Thoracic aorta (tissue), 2 donors: ENCODE measurements at regions not wholly inside any gene's neighbourhood (a gene's known extent, or its start where the extent isn't known, plus 50 kb on each side); places are given as distances from the start of the nearest gene placed in this dataset.
"Not testable (repeated sequence)": the region's sequence is repeated elsewhere in the genome, so short reads cannot be mapped to it uniquely, and the experiment has no call there.

Experiments used
- ATAC-seq: fragments of 150-250 bp; one replicate; pipeline ENCODE4 v1.8.0; 2017; ENCODE audit warnings: low read depth; ENCODE audit not compliant: insufficient number of reproducible peaks, low FRiP score
- DNase-seq: peaks from one replicate; pipeline ENCODE4 v3.0.0-alpha.2; 2020; ENCODE audit warnings: low spot score
- H3K27ac ChIP-seq, 2 donors: fragments of 200-600 bp; sonication (generic); 1 replicate in 1 of 2; 2 replicates in 1 of 2; pipeline ENCODE4 v1.5.1; 2016; ENCODE audit warnings: mild to moderate bottlenecking in 2 of 2, moderate library complexity in 2 of 2
- H3K27me3 ChIP-seq: fragments of 200-600 bp; sonication (generic); replicated peaks from 2 replicates; pipeline ENCODE4 v1.6.0; 2016; ENCODE audit warnings: mild to moderate bottlenecking; ENCODE audit not compliant: insufficient read depth
- H3K36me3 ChIP-seq: fragments of 200-600 bp; sonication (generic); one replicate; pipeline ENCODE4 v1.5.1; 2016
- H3K4me1 ChIP-seq, 2 donors: fragments of 200-600 bp; sonication (generic); 1 replicate in 1 of 2; 2 replicates in 1 of 2; pipeline versions ENCODE4 v1.5.1 to v1.6.0; 2016; ENCODE audit warnings: low read depth in 2 of 2, mild to moderate bottlenecking in 1 of 2; ENCODE audit not compliant: control insufficient read depth in 1 of 2
- H3K4me3 ChIP-seq: fragments of 200-600 bp; sonication (generic); 2 replicates; pipeline ENCODE4 v1.5.1; 2016; ENCODE audit warnings: mild to moderate bottlenecking
- H3K9me3 ChIP-seq: fragments of 200-600 bp; sonication (generic); 2 replicates; pipeline ENCODE4 v1.5.1; 2016
- CTCF ChIP-seq: fragments of 200-600 bp; sonication (generic); IDR thresholded peaks from one replicate; pipeline ENCODE4 v1.5.1; 2019; ENCODE audit warnings: antibody characterized with exemption

- DNase-seq: no peak
- no peak for TF ChIP-seq CTCF
These were observed 1263.5 kb downstream of the FAM133A start for GRCh38 chrX:94937491-94937890.

GRCh38 chrX:94942603-94943002, 1268.6 kb downstream of the FAM133A start:
- H3K27me3 ChIP-seq: no peaks in the 10 kb centered on the region
- ATAC-seq: no peak

More at GRCh38 chrX:94937491-94937890, 1263.5 kb downstream of the FAM133A start:
- Histone ChIP-seq H3K9me3 (no peaks in the 10 kb centered on the region), H3K27ac (no peak overlapping the region), H3K4me1 (no peaks in the 10 kb centered on the region), H3K36me3 (no peaks in the 10 kb centered on the region), H3K27me3 (no peaks in the 10 kb centered on the region), H3K4me3 (no peak overlapping the region)
- ATAC-seq: no peak

DNA sequence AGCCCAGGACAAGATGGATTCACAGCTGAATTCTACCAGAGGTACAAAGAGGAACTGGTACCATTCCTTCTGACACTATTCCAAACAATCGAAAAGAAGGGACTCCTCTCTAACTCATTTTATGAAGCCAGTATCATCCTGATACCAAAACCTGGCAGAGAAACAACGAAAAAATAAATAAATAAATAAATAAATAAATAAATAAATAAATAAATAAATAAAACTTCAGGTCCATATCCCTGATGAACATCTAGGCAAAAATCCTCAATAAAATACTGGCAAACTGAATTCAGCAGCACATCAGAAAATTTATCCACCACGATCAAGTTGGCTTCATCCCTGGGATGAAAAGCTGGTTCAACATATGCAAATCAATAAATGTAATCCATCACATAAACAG, 1272.1 kb downstream of the FAM133A start:
- not testable (repeated sequence) for H3K4me3 ChIP-seq, DNase-seq, H3K4me1 ChIP-seq, H3K27ac ChIP-seq, H3K9me3 ChIP-seq, H3K36me3 ChIP-seq, H3K27me3 ChIP-seq, ATAC-seq

More at GRCh38 chrX:94942603-94943002, 1268.6 kb downstream of the FAM133A start:
- DNase-seq: no peak
- TF ChIP-seq CTCF: no peak
- no peak overlapping the region for H3K27ac ChIP-seq
- H3K4me3 ChIP-seq: no peak overlapping the region
- H3K36me3 ChIP-seq: no peaks in the 10 kb centered on the region
- H3K9me3 ChIP-seq: no peaks in the 10 kb centered on the region
- no peaks in the 10 kb centered on the region for H3K4me1 ChIP-seq

GRCh38 chrX:94961730-94962129, 1287.7 kb downstream of the FAM133A start:
- H3K4me3 ChIP-seq: no peak overlapping the region
- H3K36me3 ChIP-seq: no peaks in the 10 kb centered on the region
- no peak overlapping the region for H3K27ac ChIP-seq
- no peaks in the 10 kb centered on the region for H3K27me3 ChIP-seq
- TF ChIP-seq CTCF: no peak
- DNase-seq (no peak), ATAC-seq (no peak)
- H3K9me3 ChIP-seq: no peaks in the 10 kb centered on the region
- no peaks in the 10 kb centered on the region for H3K4me1 ChIP-seq

- TF ChIP-seq CTCF: no peak
- no peak for ATAC-seq
- DNase-seq: no peak
- H3K36me3 ChIP-seq: no peaks in the 10 kb centered on the region
- H3K27ac ChIP-seq: no peak overlapping the region
- H3K4me3 ChIP-seq: no peak overlapping the region
- H3K9me3 ChIP-seq: no peaks in the 10 kb centered on the region
- no peaks in the 10 kb centered on the region for H3K27me3 ChIP-seq
- H3K4me1 ChIP-seq: no peaks in the 10 kb centered on the region
These were observed 1303.6 kb downstream of the FAM133A start for GRCh38 chrX:94977562-94977961.

DNA sequence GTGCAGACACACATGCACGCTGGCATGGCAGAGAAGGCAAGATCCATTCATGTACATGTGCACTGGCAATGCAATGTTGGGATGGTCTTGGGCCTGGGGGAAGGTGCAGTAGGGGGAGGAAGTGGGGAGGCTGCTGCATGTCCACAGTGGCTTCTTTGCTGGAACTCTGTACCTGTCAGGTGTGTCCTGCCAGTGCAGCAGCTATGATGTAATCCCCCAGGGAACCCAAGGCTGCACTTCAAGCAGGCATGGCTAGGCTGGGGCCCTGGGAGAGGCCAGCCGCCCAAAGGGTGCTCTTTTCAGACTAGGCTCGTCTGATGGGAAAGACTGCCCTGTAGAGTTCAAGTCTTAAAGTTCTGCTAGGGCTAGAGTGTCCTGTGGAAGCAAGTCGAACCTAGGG, 1304.0 kb downstream of the FAM133A start:
- Histone ChIP-seq H3K27ac (no peak overlapping the region), H3K4me3 (no peak overlapping the region), H3K9me3 (no peaks in the 10 kb centered on the region), H3K36me3 (no peaks in the 10 kb centered on the region), H3K4me1 (no peaks in the 10 kb centered on the region), H3K27me3 (no peaks in the 10 kb centered on the region)
- ATAC-seq (no peak), DNase-seq (no peak)
- TF ChIP-seq CTCF: no peak
